ACC112 (cell line): ENCODE measurements at regions not wholly inside any gene's neighbourhood (a gene's known extent, or its start where the extent isn't known, plus 50 kb on each side); places are given as distances from the start of the nearest gene placed in this dataset.

Experiments
- H2AFZ ChIP-seq: fragments of 200-600 bp; sonication (generic); one replicate; pipeline ENCODE4 v1.6.0; 2017; ENCODE audit warnings: antibody characterized with exemption, low read length; ENCODE audit not compliant: unreplicated experiment
- H3K27ac ChIP-seq: fragments of 200-600 bp; sonication (generic); 2 replicates; pipeline ENCODE4 v1.5.1; 2014; ENCODE audit warnings: low read depth, mild to moderate bottlenecking, antibody characterized with exemption, low read length, moderate library complexity
- H3K27me3 ChIP-seq: fragments of 200-600 bp; sonication (generic); 2 replicates; pipeline ENCODE4 v1.6.1; 2014; ENCODE audit warnings: mild to moderate bottlenecking, antibody characterized with exemption, low read length, moderate library complexity, mixed read lengths; ENCODE audit not compliant: insufficient read depth
- H3K36me3 ChIP-seq: fragments of 200-600 bp; sonication (generic); 2 replicates; pipeline ENCODE4 v1.6.1; 2016; ENCODE audit warnings: mild to moderate bottlenecking, antibody characterized with exemption, low read length, moderate library complexity, mixed read lengths; ENCODE audit not compliant: insufficient read depth
- H3K4me1 ChIP-seq: fragments of 200-600 bp; sonication (generic); one replicate; pipeline ENCODE4 v1.6.1; 2016; ENCODE audit warnings: low read length, mixed read lengths; ENCODE audit not compliant: insufficient read depth, unreplicated experiment, control insufficient read depth
- H3K4me3 ChIP-seq: fragments of 200-600 bp; sonication (generic); 2 replicates; pipeline ENCODE4 v1.5.1; 2014; ENCODE audit warnings: mild to moderate bottlenecking, low read depth, low read length
- H3K79me2 ChIP-seq: fragments of 200-600 bp; sonication (generic); one replicate; pipeline ENCODE4 v1.6.0; 2016; ENCODE audit warnings: low read length; ENCODE audit not compliant: control insufficient read depth, unreplicated experiment, insufficient read depth

DNA sequence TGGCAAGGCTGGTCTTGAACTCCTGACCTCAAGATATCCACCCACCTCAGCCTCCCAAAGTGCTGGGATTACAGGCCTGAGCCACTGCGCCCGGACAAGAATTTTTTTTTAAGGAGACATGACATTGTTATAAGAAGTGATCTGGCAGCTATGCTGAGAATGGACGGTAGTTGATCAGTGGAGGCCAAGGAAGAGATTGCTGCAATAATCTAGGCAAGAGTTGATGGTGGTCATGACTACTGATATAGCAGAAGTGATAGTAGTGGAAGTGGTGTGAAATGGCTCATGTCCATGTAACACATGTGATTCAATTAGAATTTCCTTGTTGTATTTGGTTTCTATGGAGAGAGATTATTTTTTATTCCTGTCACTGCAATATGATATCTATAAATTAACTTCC, 125.3 kb upstream of the CCN2 start:
- Histone ChIP-seq H3K27me3 (no peaks in the 10 kb centered on the region), H3K4me1 (peaks cover 7% of the 10 kb centered on the region)

GRCh38 chr6:132072831-132073230, 121.7 kb upstream of the CCN2 start:
- Histone ChIP-seq H3K27me3 (no peaks in the 10 kb centered on the region), H3K4me1 (peaks cover 25% of the 10 kb centered on the region)

More for the DNA sequence above, 125.3 kb upstream of the CCN2 start:
- H3K79me2 ChIP-seq: no peaks in the 10 kb centered on the region
- H2AFZ ChIP-seq: no peak overlapping the region
- no peaks in the 10 kb centered on the region for H3K36me3 ChIP-seq
- H3K27ac ChIP-seq: no peak overlapping the region
- H3K4me3 ChIP-seq: no peak overlapping the region

GRCh38 chr6:132072271-132072670, 121.1 kb upstream of the CCN2 start:
- H2AFZ ChIP-seq: no peak overlapping the region
- H3K79me2 ChIP-seq: no peaks in the 10 kb centered on the region
- H3K27me3 ChIP-seq: no peaks in the 10 kb centered on the region
- H3K36me3 ChIP-seq: no peaks in the 10 kb centered on the region
- H3K4me3 ChIP-seq: no peak overlapping the region
- no peak overlapping the region for H3K27ac ChIP-seq
- H3K4me1 ChIP-seq: peaks cover 25% of the 10 kb centered on the region

More at GRCh38 chr6:132072831-132073230, 121.7 kb upstream of the CCN2 start:
- Histone ChIP-seq H3K27ac (no peak overlapping the region), H3K79me2 (no peaks in the 10 kb centered on the region), H3K36me3 (no peaks in the 10 kb centered on the region), H3K4me3 (no peak overlapping the region), H2AFZ (peak overlapping the region; percentile 47)

GRCh38 chr6:132070356-132070755, 119.2 kb upstream of the CCN2 start:
- H3K27me3 ChIP-seq: no peaks in the 10 kb centered on the region
- no peaks in the 10 kb centered on the region for H3K79me2 ChIP-seq
- peaks cover 27% of the 10 kb centered on the region for H3K4me1 ChIP-seq
- H2AFZ ChIP-seq: peak overlapping the region; percentile 26
- H3K36me3 ChIP-seq: no peaks in the 10 kb centered on the region
- H3K4me3 ChIP-seq: peak overlapping the region; percentile 34
- H3K27ac ChIP-seq: peak overlapping the region; percentile 84

DNA sequence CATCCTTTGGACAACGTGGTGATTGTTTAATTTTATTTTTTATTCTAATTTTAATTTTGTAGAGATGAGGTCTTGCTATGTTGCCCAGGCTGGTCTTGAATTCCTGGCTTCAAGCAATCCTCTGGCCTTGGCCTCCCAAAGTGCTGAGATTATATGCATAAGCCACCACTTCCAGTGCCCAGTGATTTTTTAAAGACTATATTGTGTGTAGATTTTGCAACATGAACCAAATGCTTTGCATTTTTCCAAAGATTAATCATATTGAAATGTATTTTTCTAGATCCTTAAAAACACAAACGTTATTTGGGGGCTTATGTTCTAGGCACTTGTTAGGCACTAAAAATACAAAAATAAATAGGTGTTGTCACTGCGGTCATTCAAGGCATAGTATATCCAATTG, 117.6 kb upstream of the CCN2 start:
- H3K27me3 ChIP-seq: no peaks in the 10 kb centered on the region
- no peak overlapping the region for H2AFZ ChIP-seq
- H3K27ac ChIP-seq: peak overlapping the region; percentile 84
- H3K4me3 ChIP-seq: no peak overlapping the region
- no peaks in the 10 kb centered on the region for H3K36me3 ChIP-seq
- H3K79me2 ChIP-seq: no peaks in the 10 kb centered on the region
- peaks cover 41% of the 10 kb centered on the region for H3K4me1 ChIP-seq

- Histone ChIP-seq H2AFZ (peak overlapping the region; percentile 44), H3K4me1 (peaks cover 52% of the 10 kb centered on the region), H3K4me3 (no peak overlapping the region), H3K27me3 (no peaks in the 10 kb centered on the region), H3K27ac (no peak overlapping the region), H3K36me3 (no peaks in the 10 kb centered on the region), H3K79me2 (no peaks in the 10 kb centered on the region)
These were observed 116.1 kb upstream of the CCN2 start for GRCh38 chr6:132067286-132067685.

GRCh38 chr6:132065556-132065955, 114.4 kb upstream of the CCN2 start:
- H3K79me2 ChIP-seq: no peaks in the 10 kb centered on the region
- peaks cover 69% of the 10 kb centered on the region for H3K4me1 ChIP-seq
- H3K27ac ChIP-seq: peak overlapping the region; percentile 96; the same call in 1 of the 2 replicates
- H2AFZ ChIP-seq: no peak overlapping the region
- H3K36me3 ChIP-seq: no peaks in the 10 kb centered on the region
- H3K4me3 ChIP-seq: no peak overlapping the region
- no peaks in the 10 kb centered on the region for H3K27me3 ChIP-seq

DNA sequence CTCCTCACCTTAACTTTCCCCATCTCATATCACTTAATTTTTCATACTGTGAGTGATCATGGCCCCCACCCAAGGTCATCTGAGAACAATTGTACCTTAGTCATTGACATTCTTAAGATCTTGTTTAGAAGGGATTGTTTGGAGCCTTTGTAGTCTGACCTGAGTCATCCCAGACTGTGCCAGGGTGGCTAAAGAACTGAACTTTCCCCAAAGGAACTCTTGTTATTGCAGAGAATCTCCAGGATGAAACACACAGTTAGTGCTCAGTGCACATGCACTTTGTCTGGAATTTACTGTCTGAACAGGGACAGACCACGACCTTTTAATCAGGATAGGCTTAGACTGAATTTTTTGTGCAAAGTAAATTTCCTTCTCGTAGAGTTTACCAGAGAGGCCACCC, 112.6 kb upstream of the CCN2 start:
- Histone ChIP-seq H3K27me3 (no peaks in the 10 kb centered on the region), H3K27ac (peak overlapping the region; percentile 96), H2AFZ (peak overlapping the region; percentile 89)

DNA sequence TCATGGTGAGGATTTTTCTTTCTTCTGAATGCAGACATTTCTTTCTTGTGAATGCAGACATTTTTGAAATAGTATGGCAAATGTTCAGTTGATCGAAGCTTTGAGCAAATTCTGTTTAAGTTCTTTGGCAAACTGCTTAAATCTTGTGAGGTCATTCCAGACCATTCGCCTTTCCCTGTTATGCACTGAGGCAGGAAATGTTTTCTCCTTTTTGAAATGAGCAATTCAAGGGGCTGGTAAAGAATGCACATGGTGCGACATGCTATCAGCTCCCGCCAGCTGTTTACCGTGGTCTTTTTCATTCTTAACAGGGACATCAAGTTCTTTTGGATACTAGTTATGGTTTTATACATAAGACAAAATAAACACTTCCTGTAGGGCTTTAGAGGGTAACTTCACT, 112.0 kb upstream of the CCN2 start:
- Histone ChIP-seq H3K27ac (peak overlapping the region; percentile 96), H3K36me3 (no peaks in the 10 kb centered on the region), H3K27me3 (no peaks in the 10 kb centered on the region), H2AFZ (peak overlapping the region; percentile 89), H3K4me1 (peaks cover 70% of the 10 kb centered on the region), H3K4me3 (peak overlapping the region; percentile 51), H3K79me2 (no peaks in the 10 kb centered on the region)

More for the DNA sequence above, 112.6 kb upstream of the CCN2 start:
- Histone ChIP-seq H3K4me3 (peak overlapping the region; percentile 51; the same call in 1 of the 2 replicates), H3K36me3 (no peaks in the 10 kb centered on the region), H3K79me2 (no peaks in the 10 kb centered on the region), H3K4me1 (peaks cover 69% of the 10 kb centered on the region)

- Histone ChIP-seq H3K79me2 (no peaks in the 10 kb centered on the region), H3K4me1 (peaks cover 76% of the 10 kb centered on the region), H3K36me3 (no peaks in the 10 kb centered on the region), H2AFZ (peak overlapping the region; percentile 89), H3K4me3 (peak overlapping the region; percentile 51), H3K27me3 (no peaks in the 10 kb centered on the region), H3K27ac (peak overlapping the region; percentile 96)
These were observed 111.5 kb upstream of the CCN2 start for GRCh38 chr6:132062626-132063025.

GRCh38 chr6:132061381-132061780, 110.2 kb upstream of the CCN2 start:
- Histone ChIP-seq H3K79me2 (no peaks in the 10 kb centered on the region), H2AFZ (peak overlapping the region; percentile 91), H3K27me3 (no peaks in the 10 kb centered on the region), H3K27ac (peak overlapping the region; percentile 96), H3K36me3 (0 out of 2 replicates have a peak, but pooled peaks cover 3% of the 10 kb centered on the region), H3K4me3 (peak overlapping the region; percentile 44; the same call in 1 of the 2 replicates), H3K4me1 (peaks cover 76% of the 10 kb centered on the region)
